ENCODE measurements at regions not wholly inside any gene's neighbourhood (a gene's known extent, or its start where the extent isn't known, plus 50 kb on each side); places are given as distances from the start of the nearest gene placed in this dataset.

DNA sequence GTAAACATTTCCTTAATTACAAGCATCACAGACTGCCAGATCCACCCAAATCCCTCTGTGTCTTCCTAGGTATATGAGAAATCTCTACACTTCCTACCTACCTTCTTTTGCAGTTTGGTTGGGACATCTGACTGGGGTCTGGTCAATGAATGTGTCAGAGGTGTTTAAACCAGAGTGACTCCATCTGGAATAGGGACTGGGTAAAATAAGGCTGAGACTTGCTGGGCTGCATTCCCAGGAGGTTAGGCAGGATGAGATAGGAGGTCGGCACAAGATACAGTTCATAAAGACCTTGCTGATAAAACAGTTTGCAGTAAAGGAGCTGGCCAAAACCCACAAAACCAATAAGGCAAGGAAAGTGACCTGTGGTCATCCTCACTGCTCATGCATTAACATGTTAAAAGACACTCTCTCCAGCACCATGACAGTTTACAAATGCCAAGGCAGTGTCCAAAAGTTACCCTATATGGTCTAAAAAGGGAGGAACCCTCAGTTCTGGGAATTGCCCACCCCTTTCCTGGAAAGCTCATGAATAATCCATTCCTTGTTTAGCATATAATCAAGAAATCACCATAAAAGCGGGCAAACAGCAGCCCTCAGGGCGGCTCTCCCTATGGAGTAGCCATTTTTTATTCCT, 87.4 kb upstream of the BACE2 start:
- DNase-seq (ENCODE audit: extremely low read depth, low read depth) = no peak
- TF ChIP-seq, protein P1, sequence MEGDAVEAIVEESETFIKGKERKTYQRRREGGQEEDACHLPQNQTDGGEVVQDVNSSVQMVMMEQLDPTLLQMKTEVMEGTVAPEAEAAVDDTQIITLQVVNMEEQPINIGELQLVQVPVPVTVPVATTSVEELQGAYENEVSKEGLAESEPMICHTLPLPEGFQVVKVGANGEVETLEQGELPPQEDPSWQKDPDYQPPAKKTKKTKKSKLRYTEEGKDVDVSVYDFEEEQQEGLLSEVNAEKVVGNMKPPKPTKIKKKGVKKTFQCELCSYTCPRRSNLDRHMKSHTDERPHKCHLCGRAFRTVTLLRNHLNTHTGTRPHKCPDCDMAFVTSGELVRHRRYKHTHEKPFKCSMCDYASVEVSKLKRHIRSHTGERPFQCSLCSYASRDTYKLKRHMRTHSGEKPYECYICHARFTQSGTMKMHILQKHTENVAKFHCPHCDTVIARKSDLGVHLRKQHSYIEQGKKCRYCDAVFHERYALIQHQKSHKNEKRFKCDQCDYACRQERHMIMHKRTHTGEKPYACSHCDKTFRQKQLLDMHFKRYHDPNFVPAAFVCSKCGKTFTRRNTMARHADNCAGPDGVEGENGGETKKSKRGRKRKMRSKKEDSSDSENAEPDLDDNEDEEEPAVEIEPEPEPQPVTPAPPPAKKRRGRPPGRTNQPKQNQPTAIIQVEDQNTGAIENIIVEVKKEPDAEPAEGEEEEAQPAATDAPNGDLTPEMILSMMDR (IDR thresholded peaks at IDR 0.05; ENCODE audit: low read depth, low read length) = no peak

DNA sequence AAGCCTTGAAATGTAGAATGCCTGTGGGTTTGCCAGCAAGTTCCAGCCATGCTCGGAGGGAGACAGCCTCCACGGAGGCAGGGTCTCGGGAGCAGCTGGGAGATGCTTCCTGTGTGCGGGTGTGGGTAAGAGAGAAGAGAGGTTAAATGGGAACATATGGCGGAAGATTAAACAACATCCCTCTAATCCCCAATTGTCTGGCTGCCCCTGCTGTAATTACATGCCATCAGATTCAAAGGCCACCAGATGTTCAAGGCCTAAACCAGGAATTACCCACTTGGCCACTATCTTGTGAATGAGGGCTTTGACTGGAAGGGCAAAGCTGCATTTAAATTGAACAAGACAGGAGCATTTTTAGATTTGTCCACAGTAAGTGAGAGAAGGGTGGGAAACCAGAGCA, 81.4 kb upstream of the BACE2 start:
- TF ChIP-seq, protein P1 (IDR thresholded peaks at IDR 0.05; ENCODE audit: low read depth, low read length) = no peak
- no peak for DNase-seq (ENCODE audit: extremely low read depth, low read depth)

GRCh38 chr21:41090981-41091380, 77.0 kb upstream of the BACE2 start:
- DNase-seq (ENCODE audit: extremely low read depth, low read depth) = no peak
- TF ChIP-seq, protein P1 (IDR thresholded peaks at IDR 0.05; ENCODE audit: low read depth, low read length) = no peak

GRCh38 chr21:41091616-41092015, 76.3 kb upstream of the BACE2 start:
- no peak for DNase-seq (ENCODE audit: extremely low read depth, low read depth)
- TF ChIP-seq, protein P1 (IDR thresholded peaks at IDR 0.05; ENCODE audit: low read depth, low read length) = no peak

DNA sequence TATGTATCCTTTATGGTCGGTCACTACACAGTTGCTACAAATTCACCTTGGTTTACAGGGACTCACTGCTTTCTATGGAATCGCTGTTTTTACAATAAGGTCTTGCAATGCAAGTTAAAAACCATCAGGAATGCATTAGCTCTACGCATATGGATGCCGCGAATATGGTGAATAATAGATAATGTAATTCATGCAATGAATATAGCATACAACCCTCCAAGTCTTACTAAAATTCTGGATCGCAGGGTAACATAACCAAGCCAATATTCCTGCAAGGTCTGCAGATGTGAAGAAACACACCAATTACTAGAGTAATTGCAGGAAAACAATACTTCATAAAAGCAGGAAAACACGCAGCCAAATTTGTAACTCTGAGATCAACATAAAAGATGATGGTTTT, 75.6 kb upstream of the BACE2 start:
- DNase-seq (ENCODE audit: extremely low read depth, low read depth) = no peak
- TF ChIP-seq, protein P1 (IDR thresholded peaks at IDR 0.05; ENCODE audit: low read depth, low read length) = no peak

- no peak for DNase-seq (ENCODE audit: extremely low read depth, low read depth)
- TF ChIP-seq, protein P1 (IDR thresholded peaks at IDR 0.05; ENCODE audit: low read depth, low read length) = no peak
These were observed 72.0 kb upstream of the BACE2 start for GRCh38 chr21:41095983-41096382.

- DNase-seq (ENCODE audit: extremely low read depth, low read depth) = no peak
- TF ChIP-seq, protein P1 (IDR thresholded peaks at IDR 0.05; ENCODE audit: low read depth, low read length) = no peak
These were observed 69.9 kb upstream of the BACE2 start for GRCh38 chr21:41098076-41098475.
